ENCODE measurements at regions not wholly inside any gene's neighbourhood (a gene's known extent, or its start where the extent isn't known, plus 50 kb on each side); places are given as distances from the start of the nearest gene placed in this dataset.

DNA sequence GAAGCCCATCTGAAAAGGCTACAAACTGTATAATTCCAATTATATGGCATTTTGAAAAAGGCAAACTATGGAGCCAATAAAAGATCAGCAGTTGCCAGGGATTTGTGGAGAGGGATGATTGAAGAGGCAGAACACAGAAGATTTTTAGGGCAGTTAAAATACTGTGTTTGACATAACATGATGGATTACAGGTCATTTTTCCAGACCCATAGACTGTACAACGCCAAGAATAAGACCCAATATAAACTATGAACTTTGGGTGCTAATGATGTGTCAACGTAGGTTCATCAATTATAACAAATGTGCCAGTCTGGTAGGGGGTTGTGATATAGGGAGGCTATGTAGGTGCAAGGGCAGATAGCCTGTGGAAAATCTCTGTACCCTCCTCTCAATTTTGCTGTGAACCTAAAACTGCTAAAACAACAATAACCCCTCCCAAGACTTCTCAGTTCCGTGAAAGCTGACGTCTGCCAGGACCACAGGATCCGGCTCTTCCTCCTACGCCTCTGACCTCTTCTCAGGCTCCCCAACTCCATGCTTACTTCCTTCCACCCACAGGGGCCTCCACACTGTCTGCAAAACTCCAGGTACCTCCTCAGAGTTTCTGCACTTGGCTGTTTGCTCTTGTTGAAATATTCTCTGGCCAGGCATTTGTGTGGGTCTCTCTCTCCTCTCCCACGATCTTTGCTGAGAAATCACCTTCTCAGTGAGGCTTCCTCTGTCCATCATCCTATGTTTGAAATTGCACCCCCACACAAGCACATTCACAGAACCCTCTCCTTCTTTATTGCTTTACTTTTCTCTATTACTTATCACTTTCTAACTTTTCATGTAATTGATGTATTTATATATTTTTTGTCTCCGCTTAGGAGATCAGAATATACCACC, 131.4 kb downstream of the BBS10 start:
- no peak for DNase-seq (ENCODE audit: low spot score)

- DNase-seq (ENCODE audit: low spot score): no peak
Observed at GRCh38 chr12:76208129-76208528, 123.6 kb upstream of the NAP1L1 start.

GRCh38 chr12:76206677-76207072, 122.2 kb upstream of the NAP1L1 start:
- no peak for DNase-seq (ENCODE audit: low spot score)

DNA sequence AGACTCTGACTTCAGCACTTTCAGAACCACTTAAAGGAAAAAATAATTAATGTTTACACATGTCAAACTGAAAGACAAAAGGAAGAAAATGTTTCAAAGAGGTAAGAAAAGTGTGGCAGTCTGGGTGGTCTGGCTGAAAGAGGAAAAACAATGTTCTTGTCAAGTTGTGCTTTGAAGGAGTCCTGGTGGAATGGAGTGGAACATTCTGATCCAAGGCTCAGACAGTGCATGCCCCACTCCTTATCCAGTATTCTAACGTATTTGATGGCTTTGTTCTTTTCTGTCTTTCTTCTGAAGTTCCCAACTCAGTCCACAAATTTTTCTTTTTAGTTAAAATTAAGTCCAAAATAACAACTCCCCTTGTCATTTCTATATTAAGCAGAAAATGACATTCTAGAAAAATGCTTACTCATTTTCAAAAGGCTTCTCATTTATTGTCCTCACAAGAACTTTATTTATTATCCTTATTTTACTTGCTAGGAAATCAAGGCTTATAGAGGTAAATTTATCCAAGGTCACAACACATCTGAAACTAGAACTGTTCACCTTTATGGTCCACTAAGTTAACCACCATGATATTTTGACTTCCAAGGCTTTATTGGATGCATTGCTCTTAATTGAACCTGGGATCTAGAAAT, 121.7 kb upstream of the NAP1L1 start:
- DNase-seq (ENCODE audit: low spot score): no peak

GRCh38 chr12:76202621-76203020, 118.1 kb upstream of the NAP1L1 start:
- no peak for DNase-seq (ENCODE audit: low spot score)

GRCh38 chr12:76201758-76202157, 117.3 kb upstream of the NAP1L1 start:
- DNase-seq (ENCODE audit: low spot score): no peak

DNA sequence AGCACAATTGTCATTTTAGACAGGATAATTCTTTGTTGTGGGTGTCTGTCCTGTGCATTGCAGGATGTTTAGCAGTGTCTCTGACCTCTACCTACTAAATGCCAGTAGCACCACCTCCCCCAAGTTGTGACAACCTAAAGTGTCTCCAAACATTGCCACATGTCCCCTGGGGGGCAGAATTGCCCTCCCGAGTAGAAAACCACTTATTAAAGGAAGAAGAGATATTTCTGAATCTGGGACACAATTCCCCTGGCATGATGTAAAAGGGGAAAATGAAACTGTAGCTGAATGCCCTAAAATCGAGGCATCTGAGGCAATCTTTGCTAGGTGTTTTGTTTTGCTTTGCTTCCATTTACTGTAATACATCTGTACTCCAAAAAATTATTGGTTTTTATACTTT, 116.8 kb upstream of the NAP1L1 start:
- DNase-seq (ENCODE audit: low spot score): no peak

- DNase-seq (ENCODE audit: low spot score): no peak
Observed at GRCh38 chr12:76199808-76200207, 115.3 kb upstream of the NAP1L1 start.

- no peak for DNase-seq (ENCODE audit: low spot score)
Observed at GRCh38 chr12:76198839-76199238, 114.4 kb upstream of the NAP1L1 start.

DNA sequence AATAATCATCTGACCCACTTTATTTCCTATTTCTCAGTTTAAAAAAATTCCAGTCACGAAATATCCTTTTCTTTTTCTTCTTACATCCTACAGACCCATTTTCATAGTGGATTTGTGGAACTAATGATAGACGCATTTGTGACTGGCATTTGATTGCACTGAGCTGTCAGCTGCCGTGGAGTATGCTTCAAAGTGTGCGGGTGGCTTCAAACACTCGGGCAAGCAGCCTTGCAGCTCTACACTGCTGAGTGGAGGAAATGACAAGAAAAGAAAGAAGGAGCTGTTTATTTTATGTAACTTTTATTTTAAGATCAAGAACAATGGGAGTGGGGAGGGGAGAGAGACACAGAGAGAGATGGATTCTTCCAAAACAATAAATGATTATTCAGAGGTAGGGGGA, 112.8 kb upstream of the NAP1L1 start:
- DNase-seq (ENCODE audit: low spot score): no peak

GRCh38 chr12:76195920-76196319, 111.4 kb upstream of the NAP1L1 start:
- DNase-seq (ENCODE audit: low spot score): no peak

DNA sequence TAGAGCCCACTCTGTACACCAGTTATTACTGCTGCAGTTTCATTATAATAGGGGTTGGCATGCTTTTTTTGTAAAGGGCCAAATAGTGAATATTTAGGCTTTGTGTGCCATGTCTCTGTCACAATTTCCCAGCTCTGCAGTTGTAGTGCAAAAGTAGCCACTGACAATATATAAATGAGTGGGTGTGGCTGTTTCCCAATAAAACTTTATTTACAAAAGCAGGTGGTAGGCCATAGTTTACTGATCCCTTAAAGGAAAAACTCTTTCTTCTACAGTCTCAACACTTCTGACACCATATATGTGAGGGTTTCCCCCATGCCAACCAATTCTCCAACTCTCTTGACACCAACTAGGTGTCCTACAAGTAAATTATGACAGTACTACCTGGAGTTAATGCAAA, 110.2 kb upstream of the NAP1L1 start:
- DNase-seq (ENCODE audit: low spot score): no peak

DNA sequence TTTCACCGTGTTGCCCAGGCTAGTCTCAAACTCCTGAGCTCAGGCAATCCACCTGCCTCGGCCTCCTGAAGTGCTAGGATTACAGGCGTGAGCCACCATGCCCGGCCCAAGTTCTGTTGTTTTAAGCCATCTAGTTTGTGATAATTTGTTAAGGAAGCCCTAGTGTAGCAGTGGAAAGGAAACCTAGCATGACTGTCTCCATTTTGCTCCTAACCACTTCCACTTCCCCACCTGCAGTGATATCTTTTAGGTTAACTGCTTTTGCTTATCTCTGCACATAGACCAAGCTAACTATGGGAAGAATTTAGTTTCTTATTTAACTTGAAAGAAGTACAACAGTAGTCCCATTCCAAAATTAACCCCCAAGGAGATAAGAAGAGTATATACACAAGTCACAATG, 109.5 kb upstream of the NAP1L1 start:
- no peak for DNase-seq (ENCODE audit: low spot score)

GRCh38 chr12:76192416-76192815, 107.9 kb upstream of the NAP1L1 start:
- DNase-seq (ENCODE audit: low spot score): no peak

DNA sequence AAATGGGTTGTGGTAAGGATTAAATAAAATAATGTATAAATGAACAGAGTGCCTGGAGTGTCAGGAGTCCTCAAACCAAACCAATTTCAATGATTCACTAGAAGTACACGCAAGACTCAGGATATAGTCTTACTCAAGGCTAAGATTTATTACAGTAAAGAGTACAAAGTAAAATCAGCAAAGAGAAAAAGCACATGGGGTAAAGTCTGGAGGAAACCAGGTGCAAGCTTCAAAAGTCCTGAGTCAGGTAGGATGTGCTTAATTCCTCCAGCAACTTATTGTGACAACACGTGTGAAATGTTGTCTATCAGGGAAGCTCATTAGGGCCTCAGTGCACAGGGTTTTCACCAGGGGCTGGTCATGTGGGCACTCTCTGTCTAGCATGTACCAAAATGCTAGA, 105.8 kb upstream of the NAP1L1 start:
- no peak for DNase-seq (ENCODE audit: low spot score)

GRCh38 chr12:76189851-76190250, 105.4 kb upstream of the NAP1L1 start:
- no peak for DNase-seq (ENCODE audit: low spot score)

GRCh38 chr12:76187177-76187576, 102.7 kb upstream of the NAP1L1 start:
- DNase-seq (ENCODE audit: low spot score): no peak

- DNase-seq (ENCODE audit: low spot score): no peak
Observed at GRCh38 chr12:76186131-76186906, 101.8 kb upstream of the NAP1L1 start.

DNA sequence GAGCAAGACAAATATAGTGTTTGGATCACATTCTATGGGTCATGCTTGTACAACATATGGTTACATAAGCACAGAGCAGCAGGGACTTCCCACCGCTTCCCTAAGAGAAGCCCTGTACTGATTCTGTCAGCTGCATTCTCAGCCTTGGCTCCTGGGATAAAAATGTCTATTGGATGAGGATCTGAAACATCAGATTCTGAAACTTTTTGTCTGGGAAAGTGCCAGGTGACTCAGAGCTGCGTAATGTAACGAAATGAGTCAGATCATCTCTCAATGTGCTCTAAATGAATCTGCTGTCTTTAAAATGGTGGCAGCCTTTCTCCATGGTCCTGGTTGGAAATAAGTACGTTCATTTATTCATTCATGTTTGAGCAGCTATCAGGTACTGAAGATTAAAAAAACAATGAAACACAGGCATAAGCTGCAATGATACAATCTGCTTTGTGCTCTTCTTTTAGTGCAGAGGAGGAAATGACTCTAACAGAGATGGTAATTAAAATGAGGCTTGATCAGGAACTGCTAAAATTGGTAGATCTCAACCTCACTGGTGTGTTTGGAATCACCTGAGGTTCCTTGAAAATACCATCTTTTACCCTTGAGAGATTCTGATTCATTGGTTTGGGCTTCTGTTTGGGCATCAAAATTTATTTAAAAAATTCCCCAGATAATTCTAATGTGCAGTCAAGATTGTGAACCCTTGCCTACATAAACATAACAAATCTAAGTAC, 99.1 kb upstream of the NAP1L1 start:
- no peak for DNase-seq (ENCODE audit: low spot score)

GRCh38 chr12:76180401-76181277, 96.2 kb upstream of the NAP1L1 start:
- DNase-seq (ENCODE audit: low spot score): no peak

- DNase-seq (ENCODE audit: low spot score): no peak
Observed at GRCh38 chr12:76178452-76178851, 94.0 kb upstream of the NAP1L1 start.
